Activated naive CD4-positive, alpha-beta T cell treated with anti-CD3 and anti-CD28 coated beads, Interleukin-2, amount 50 U/mL, for 24 hours (primary cell): ENCODE measurements at regions not wholly inside any gene's neighbourhood (a gene's known extent, or its start where the extent isn't known, plus 50 kb on each side); places are given as distances from the start of the nearest gene placed in this dataset.
"Not testable (repeated sequence)": the region's sequence is repeated elsewhere in the genome, so short reads cannot be mapped to it uniquely, and the experiment has no call there.

ENCODE experiments used
- H3K27ac Mint-ChIP-seq: one replicate; pipeline ENCODE4 v1.8.0; 2021; ENCODE audit warnings: mild to moderate bottlenecking, mixed read lengths
- H3K27me3 Mint-ChIP-seq: one replicate; pipeline ENCODE4 v1.8.0; 2021; ENCODE audit warnings: mixed read lengths
- H3K36me3 Mint-ChIP-seq: one replicate; pipeline ENCODE4 v1.8.0; 2021; ENCODE audit warnings: mixed read lengths
- H3K4me1 Mint-ChIP-seq: one replicate; pipeline ENCODE4 v1.8.0; 2021; ENCODE audit warnings: mixed read lengths
- H3K4me3 Mint-ChIP-seq: one replicate; pipeline ENCODE4 v1.8.0; 2021; ENCODE audit warnings: mild to moderate bottlenecking, mixed read lengths
- H3K9me3 Mint-ChIP-seq: one replicate; pipeline ENCODE4 v1.8.0; 2021; ENCODE audit warnings: mixed read lengths

DNA sequence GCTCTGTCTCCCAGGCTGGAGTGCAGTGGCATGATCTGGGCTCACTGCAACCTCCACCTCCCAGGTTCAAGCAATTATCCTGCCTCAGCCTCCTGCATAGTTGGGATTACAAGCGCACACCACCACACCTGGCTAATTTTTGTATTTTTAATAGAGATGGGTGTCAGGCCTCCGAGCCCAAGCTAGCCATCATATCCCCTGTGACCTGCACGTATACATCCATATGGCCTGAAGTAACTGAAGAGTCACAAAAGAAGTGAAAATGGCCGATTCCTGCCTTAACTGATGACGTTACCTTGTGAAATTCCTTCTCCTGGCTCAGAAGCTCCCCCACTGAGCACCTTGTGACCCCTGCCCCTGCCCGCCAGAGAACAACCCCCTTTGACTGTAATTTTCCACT lies 109.6 kb upstream of the CLINT1 start:
- not testable (repeated sequence) for H3K36me3 Mint-ChIP-seq, H3K4me3 Mint-ChIP-seq, H3K27ac Mint-ChIP-seq, H3K9me3 Mint-ChIP-seq, H3K27me3 Mint-ChIP-seq, H3K4me1 Mint-ChIP-seq

DNA sequence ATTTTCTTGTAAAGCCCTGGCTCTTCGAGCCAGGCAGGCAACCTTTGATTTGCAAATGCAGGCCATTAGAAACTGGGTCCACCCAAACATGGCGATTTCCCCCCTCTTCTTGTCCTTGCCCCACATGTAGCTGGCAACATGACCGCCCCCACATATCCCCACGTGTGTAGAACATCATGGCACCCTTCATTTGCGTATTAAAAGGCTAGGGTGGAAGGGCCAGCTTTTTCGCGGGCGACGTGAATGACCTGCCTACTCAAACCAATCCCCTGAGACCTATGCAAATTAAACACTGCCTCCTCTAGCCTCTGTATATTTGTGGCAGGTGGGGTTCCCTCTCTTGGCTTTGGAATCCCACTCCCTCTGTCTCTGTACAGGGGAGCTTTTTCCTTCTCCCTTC lies 107.0 kb upstream of the CLINT1 start:
- no peaks in the 10 kb centered on the region for H3K36me3 Mint-ChIP-seq
- H3K4me3 Mint-ChIP-seq, result no peak overlapping the region
- peaks cover 1% of the 10 kb centered on the region for H3K27me3 Mint-ChIP-seq
- H3K9me3 Mint-ChIP-seq, result no peaks in the 10 kb centered on the region
- H3K27ac Mint-ChIP-seq, result no peak overlapping the region
- no peaks in the 10 kb centered on the region for H3K4me1 Mint-ChIP-seq

DNA sequence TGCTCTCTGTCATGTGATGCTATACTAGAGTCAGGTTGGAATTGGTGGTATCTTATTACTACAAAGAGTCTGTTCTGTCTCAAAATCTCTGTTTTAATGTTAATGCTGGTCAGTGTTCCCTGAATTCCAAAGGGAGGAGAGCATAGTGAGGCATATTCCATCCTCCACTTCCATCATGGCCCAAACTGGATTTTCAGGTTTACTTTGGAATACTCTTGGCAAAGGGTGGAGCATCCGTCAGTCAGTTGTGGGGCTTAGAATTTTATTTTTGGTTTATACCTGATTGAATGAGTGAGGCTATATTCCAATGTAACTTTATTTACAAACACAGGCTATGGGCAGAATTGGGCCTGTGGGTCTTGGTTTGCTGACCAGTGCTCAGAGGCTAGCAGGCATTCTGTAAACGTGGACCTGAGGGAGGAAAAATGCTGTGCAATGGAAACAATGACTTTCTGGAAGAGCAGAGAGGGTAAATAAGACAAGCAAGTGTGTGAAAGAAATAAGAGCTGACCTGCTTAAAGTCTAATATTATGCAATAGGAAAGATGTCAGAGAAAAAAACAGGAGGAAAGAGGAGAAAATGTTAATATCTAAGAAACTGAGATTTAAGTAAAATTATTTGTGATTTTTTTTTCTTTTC lies 106.2 kb upstream of the CLINT1 start:
- Mint-ChIP-seq H3K27ac (no peak overlapping the region), H3K27me3 (peaks cover 1% of the 10 kb centered on the region), H3K4me1 (no peaks in the 10 kb centered on the region), H3K36me3 (no peaks in the 10 kb centered on the region), H3K9me3 (no peaks in the 10 kb centered on the region), H3K4me3 (no peak overlapping the region)

DNA sequence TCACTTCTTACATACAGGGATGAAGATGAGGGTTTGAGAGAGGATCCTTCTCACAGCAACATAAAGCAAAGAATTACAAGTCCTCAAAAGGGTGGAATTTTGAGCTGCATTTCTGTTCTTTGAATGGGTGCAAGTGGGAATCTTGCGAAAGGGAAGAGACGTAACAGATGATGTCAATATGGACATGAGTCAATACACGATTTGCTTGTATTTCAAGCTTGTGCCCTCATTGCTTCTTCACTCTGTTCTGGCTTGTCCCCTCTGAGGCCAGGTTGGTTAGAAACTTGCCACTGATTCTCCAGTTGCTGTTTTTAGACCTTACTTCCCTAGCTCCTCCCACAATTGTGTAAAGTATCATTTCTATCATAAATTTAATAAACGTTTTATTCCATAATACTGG lies 104.8 kb upstream of the CLINT1 start:
- H3K27ac Mint-ChIP-seq, result no peak overlapping the region
- H3K27me3 Mint-ChIP-seq, result peaks cover 1% of the 10 kb centered on the region
- no peaks in the 10 kb centered on the region for H3K36me3 Mint-ChIP-seq
- no peaks in the 10 kb centered on the region for H3K9me3 Mint-ChIP-seq
- H3K4me3 Mint-ChIP-seq, result no peak overlapping the region
- H3K4me1 Mint-ChIP-seq, result no peaks in the 10 kb centered on the region

GRCh38 chr5:157963244-157963643 lies 104.3 kb upstream of the CLINT1 start:
- H3K4me1 Mint-ChIP-seq, result no peaks in the 10 kb centered on the region
- peaks cover 1% of the 10 kb centered on the region for H3K27me3 Mint-ChIP-seq
- peak overlapping the region; percentile 23 for H3K27ac Mint-ChIP-seq
- H3K36me3 Mint-ChIP-seq, result no peaks in the 10 kb centered on the region
- no peak overlapping the region for H3K4me3 Mint-ChIP-seq
- H3K9me3 Mint-ChIP-seq, result no peaks in the 10 kb centered on the region

GRCh38 chr5:157962686-157963085 lies 103.7 kb upstream of the CLINT1 start:
- not testable (repeated sequence) for H3K27me3 Mint-ChIP-seq, H3K4me3 Mint-ChIP-seq, H3K4me1 Mint-ChIP-seq, H3K36me3 Mint-ChIP-seq, H3K9me3 Mint-ChIP-seq, H3K27ac Mint-ChIP-seq

DNA sequence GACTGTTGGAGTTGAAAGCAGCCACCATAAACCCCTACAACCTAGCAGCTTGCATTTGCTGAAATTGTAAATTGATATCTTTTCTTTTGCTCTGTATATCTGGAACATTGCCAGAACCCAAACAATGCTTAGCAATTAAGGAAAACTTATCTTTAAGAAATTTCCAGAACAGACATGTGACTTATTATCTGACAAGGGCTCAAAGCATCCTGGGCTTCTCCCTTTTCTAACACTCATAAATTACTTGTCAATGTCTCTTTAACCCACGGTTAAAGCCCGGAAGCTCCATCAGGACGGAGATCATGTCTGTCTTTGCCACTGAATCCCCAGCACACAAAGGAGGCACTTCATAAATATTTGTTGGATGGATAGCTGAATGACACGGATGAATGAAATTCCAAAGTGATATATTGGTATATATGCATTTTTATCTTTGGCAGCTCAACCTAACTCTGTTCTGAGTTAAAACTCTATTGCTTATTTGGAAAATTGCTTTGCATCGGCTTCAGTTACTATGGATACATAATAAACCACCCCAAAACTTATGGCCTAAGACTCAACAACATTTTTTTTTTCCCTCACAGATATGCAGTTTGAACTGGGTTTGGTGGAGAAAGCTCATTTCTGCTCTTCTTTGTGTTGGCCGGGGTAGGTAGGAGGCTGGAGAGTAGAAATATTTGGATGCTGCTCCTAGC lies 103.1 kb upstream of the CLINT1 start:
- Mint-ChIP-seq H3K4me1 (no peaks in the 10 kb centered on the region), H3K9me3 (no peaks in the 10 kb centered on the region), H3K27me3 (peaks cover 1% of the 10 kb centered on the region), H3K36me3 (no peaks in the 10 kb centered on the region), H3K27ac (no peak overlapping the region), H3K4me3 (no peak overlapping the region)

DNA sequence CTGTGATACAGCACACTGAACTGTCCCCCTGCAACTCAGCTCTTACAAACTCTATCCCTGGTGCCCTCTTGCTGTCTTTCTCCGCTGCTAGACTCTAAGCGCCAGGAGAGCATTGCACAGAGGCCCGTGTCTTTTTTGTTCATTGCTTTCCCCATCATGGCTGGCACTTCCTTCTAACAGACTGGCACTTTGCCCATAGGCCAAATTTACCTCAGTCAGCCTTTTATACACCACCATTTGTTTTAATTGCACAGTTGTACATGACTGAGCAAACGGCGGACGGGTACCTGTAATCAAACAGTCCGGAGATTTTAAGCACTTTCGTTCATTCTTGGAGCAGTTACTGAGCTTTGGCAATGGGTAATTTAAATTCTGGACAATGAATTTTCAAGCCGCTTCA lies 102.2 kb upstream of the CLINT1 start:
- H3K27ac Mint-ChIP-seq, result no peak overlapping the region
- no peak overlapping the region for H3K4me3 Mint-ChIP-seq
- H3K9me3 Mint-ChIP-seq, result no peaks in the 10 kb centered on the region

GRCh38 chr5:157959370-157959769 lies 100.4 kb upstream of the CLINT1 start:
- Mint-ChIP-seq H3K27me3 (peaks cover 2% of the 10 kb centered on the region), H3K4me1 (no peaks in the 10 kb centered on the region), H3K27ac (no peak overlapping the region), H3K9me3 (no peaks in the 10 kb centered on the region), H3K4me3 (no peak overlapping the region), H3K36me3 (no peaks in the 10 kb centered on the region)

More for the DNA sequence above, 102.2 kb upstream of the CLINT1 start:
- Mint-ChIP-seq H3K36me3 (no peaks in the 10 kb centered on the region), H3K4me1 (no peaks in the 10 kb centered on the region), H3K27me3 (peaks cover 1% of the 10 kb centered on the region)

- H3K4me3 Mint-ChIP-seq, result no peak overlapping the region
- no peak overlapping the region for H3K27ac Mint-ChIP-seq
- no peaks in the 10 kb centered on the region for H3K9me3 Mint-ChIP-seq
These were observed 97.4 kb upstream of the CLINT1 start for GRCh38 chr5:157956271-157956885.

GRCh38 chr5:157955541-157956172 lies 96.7 kb upstream of the CLINT1 start:
- Mint-ChIP-seq H3K36me3 (no peaks in the 10 kb centered on the region), H3K4me3 (no peak overlapping the region), H3K27ac (no peak overlapping the region), H3K27me3 (peaks cover 2% of the 10 kb centered on the region), H3K4me1 (no peaks in the 10 kb centered on the region), H3K9me3 (no peaks in the 10 kb centered on the region)

More at GRCh38 chr5:157956271-157956885, 97.4 kb upstream of the CLINT1 start:
- Mint-ChIP-seq H3K36me3 (no peaks in the 10 kb centered on the region), H3K4me1 (no peaks in the 10 kb centered on the region), H3K27me3 (peaks cover 2% of the 10 kb centered on the region)

DNA sequence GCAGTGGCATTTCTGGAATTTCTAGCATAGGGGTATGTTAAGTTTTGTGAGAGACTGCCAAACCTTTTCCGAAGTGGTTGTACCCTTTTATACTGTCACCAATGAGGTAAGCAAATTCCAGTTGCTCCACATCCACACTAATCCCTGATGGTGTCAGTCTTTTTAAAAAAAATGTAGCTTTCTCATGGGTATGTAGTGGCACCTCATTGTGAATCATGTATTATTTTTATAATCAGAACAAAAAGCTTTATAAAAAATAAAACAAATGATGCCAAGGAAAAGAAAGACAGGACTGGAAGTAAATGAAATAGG lies 93.4 kb upstream of the CLINT1 start:
- no peak overlapping the region for H3K4me3 Mint-ChIP-seq
- H3K27me3 Mint-ChIP-seq, result peaks cover 3% of the 10 kb centered on the region
- H3K27ac Mint-ChIP-seq, result no peak overlapping the region
- H3K4me1 Mint-ChIP-seq, result peaks cover 5% of the 10 kb centered on the region
- H3K9me3 Mint-ChIP-seq, result no peaks in the 10 kb centered on the region
- no peaks in the 10 kb centered on the region for H3K36me3 Mint-ChIP-seq

DNA sequence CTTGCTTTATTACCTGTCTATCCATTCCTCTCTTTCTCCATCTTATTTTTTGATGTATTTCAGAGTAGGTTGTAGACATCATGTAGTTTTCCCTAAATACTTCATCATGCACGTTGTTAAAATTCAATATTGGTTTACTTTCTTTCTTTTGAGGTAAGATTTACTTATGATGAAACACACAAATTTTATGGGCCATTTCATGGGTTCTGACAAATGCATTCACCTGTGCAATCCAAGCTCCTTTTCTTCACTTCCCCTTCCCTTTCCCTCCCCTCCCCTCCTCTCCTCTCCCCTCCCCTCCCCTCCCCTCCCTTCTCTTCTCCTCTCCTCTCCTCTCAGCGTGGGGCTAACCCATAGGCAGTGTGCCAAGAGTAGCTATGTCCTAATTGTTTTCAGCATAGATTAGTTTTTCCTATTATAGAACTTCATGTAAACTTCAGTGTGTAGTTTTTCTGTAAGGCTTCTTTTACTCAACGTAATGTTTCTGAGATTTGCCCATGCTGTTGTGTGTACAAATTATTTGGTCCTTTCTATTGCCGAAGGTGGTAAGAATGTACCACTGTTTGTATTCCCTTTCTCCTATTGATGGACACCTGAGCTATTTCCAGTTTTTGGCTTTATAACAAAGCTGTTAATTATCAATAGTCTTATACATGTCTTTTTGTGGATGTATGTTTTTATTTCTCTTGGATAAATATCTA lies 92.9 kb upstream of the CLINT1 start:
- Mint-ChIP-seq H3K36me3 (no peaks in the 10 kb centered on the region), H3K4me3 (no peak overlapping the region), H3K27me3 (peaks cover 3% of the 10 kb centered on the region), H3K4me1 (peaks cover 5% of the 10 kb centered on the region), H3K9me3 (no peaks in the 10 kb centered on the region), H3K27ac (no peak overlapping the region)

- Mint-ChIP-seq H3K36me3 (no peaks in the 10 kb centered on the region), H3K9me3 (no peaks in the 10 kb centered on the region), H3K27me3 (peaks cover 2% of the 10 kb centered on the region), H3K27ac (no peak overlapping the region), H3K4me3 (no peak overlapping the region), H3K4me1 (peaks cover 5% of the 10 kb centered on the region)
These were observed 90.6 kb upstream of the CLINT1 start for GRCh38 chr5:157949520-157949919.

DNA sequence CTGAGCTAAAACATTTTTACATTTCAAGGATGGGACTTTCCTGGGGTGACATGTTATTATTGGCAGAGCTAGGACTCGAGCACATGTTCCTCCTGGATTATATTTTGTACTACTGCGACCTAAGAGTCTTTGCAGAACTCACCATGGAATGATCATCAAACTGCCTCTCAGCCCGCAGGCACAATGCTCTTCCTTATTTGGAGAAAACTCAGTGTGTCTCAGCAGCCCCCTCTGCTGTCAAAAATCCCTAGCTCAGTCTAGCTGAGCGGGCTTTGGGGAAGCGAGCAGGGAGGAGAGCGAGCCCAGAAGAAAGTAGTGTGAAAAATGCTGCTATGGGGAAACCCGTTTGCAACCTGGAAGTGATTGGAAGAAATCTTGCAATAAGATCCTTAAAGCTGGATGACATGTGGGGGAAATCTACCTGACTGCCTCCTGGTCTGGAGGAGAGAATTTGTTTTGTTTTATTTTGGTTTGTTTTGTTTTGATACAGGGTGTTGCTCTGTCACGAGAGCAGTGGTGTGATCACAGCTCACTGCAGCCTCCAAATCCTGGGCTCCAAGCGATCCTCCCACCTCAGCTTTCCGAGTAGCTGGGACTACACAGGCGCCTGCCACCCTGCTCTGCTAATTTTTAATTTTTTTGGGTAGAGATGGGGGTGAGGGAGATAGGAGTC lies 89.9 kb upstream of the CLINT1 start:
- H3K27ac Mint-ChIP-seq, result no peak overlapping the region
- no peak overlapping the region for H3K4me3 Mint-ChIP-seq
- no peaks in the 10 kb centered on the region for H3K9me3 Mint-ChIP-seq
- peaks cover 5% of the 10 kb centered on the region for H3K4me1 Mint-ChIP-seq
- H3K36me3 Mint-ChIP-seq, result no peaks in the 10 kb centered on the region
- peaks cover 2% of the 10 kb centered on the region for H3K27me3 Mint-ChIP-seq
